H9 (cell line): ENCODE measurements at regions not wholly inside any gene's neighbourhood (a gene's known extent, or its start where the extent isn't known, plus 50 kb on each side); places are given as distances from the start of the nearest gene placed in this dataset.

Source experiments
- DNase-seq: peaks from one replicate; pipeline ENCODE4 v3.0.0-alpha.2; 2017
- H2AFZ ChIP-seq: one replicate; pipeline ENCODE4 v1.6.1; 2013; ENCODE audit warnings: mild to moderate bottlenecking, low read length, control low read depth, moderate library complexity
- H2AK5ac ChIP-seq: 2 replicates; pipeline ENCODE4 v1.6.1; 2013; ENCODE audit warnings: low read length, control low read depth, mixed read lengths; ENCODE audit not compliant: insufficient read length
- H2BK120ac ChIP-seq: one replicate; pipeline ENCODE4 v1.6.1; 2013; ENCODE audit warnings: low read depth, mild to moderate bottlenecking, low read length, control low read depth, inconsistent platforms; ENCODE audit not compliant: poor library complexity, severe bottlenecking
- H2BK12ac ChIP-seq: 2 replicates; pipeline ENCODE4 v1.6.1; 2013; ENCODE audit warnings: low read length, control low read depth, mixed read lengths, low read depth; ENCODE audit not compliant: insufficient read length
- H2BK15ac ChIP-seq: 2 replicates; pipeline ENCODE4 v1.6.1; 2013; ENCODE audit warnings: low read depth, low read length, control low read depth
- H2BK20ac ChIP-seq: one replicate; pipeline ENCODE4 v1.6.1; 2013; ENCODE audit warnings: low read depth, mild to moderate bottlenecking, low read length, control low read depth, inconsistent platforms; ENCODE audit not compliant: poor library complexity, severe bottlenecking
- H2BK5ac ChIP-seq: 2 replicates; pipeline ENCODE4 v1.6.1; 2013; ENCODE audit warnings: low read length, control low read depth, mixed read lengths; ENCODE audit not compliant: insufficient read length
- H3K14ac ChIP-seq: 2 replicates; pipeline ENCODE4 v1.6.1; 2013; ENCODE audit warnings: low read length, control low read depth; ENCODE audit not compliant: insufficient read depth
- H3K18ac ChIP-seq: 2 replicates; pipeline ENCODE4 v1.6.1; 2013; ENCODE audit warnings: low read depth, mild to moderate bottlenecking, mixed read lengths, low read length, control low read depth; ENCODE audit not compliant: insufficient read length
- H3K23ac ChIP-seq: 2 replicates; pipeline ENCODE4 v1.6.1; 2013; ENCODE audit warnings: low read length, control low read depth, mixed read lengths, low read depth; ENCODE audit not compliant: insufficient read length
- H3K23me2 ChIP-seq: 2 replicates; pipeline ENCODE4 v1.6.1; 2013; ENCODE audit warnings: low read depth, mild to moderate bottlenecking, mixed read lengths, low read length, control low read depth; ENCODE audit not compliant: insufficient read length, poor library complexity, severe bottlenecking
- H3K27ac ChIP-seq: 2 replicates; pipeline ENCODE4 v1.5.1; 2013; ENCODE audit warnings: low read length, control low read depth, mixed read lengths, low read depth; ENCODE audit not compliant: insufficient read length
- H3K27me3 ChIP-seq: 2 replicates; pipeline ENCODE4 v1.6.1; 2013; ENCODE audit warnings: low read length, control low read depth, inconsistent platforms; ENCODE audit not compliant: insufficient read depth
- H3K4ac ChIP-seq: 2 replicates; pipeline ENCODE4 v1.6.1; 2013; ENCODE audit warnings: low read depth, mild to moderate bottlenecking, control low read depth, inconsistent platforms, low read length, moderate library complexity
- H3K4me1 ChIP-seq: 2 replicates; pipeline ENCODE4 v1.6.1; 2013; ENCODE audit warnings: low read length, control low read depth, inconsistent platforms; ENCODE audit not compliant: insufficient read depth
- H3K4me2 ChIP-seq: 2 replicates; pipeline ENCODE4 v1.6.1; 2013; ENCODE audit warnings: low read length, control low read depth, mixed read lengths; ENCODE audit not compliant: insufficient read length, insufficient read depth
- H3K56ac ChIP-seq: 2 replicates; pipeline ENCODE4 v1.6.1; 2013; ENCODE audit warnings: low read depth, mild to moderate bottlenecking, mixed read lengths, low read length, control low read depth; ENCODE audit not compliant: insufficient read length
- H3K79me1 ChIP-seq: 2 replicates; pipeline ENCODE4 v1.6.1; 2013; ENCODE audit warnings: low read depth, mild to moderate bottlenecking, moderate library complexity, low read length, control low read depth, inconsistent platforms; ENCODE audit not compliant: insufficient read depth, poor library complexity, severe bottlenecking
- H3K79me2 ChIP-seq: 2 replicates; pipeline ENCODE4 v1.6.1; 2013; ENCODE audit warnings: low read length, control low read depth, inconsistent platforms; ENCODE audit not compliant: insufficient read depth
- H3K9ac ChIP-seq: 2 replicates; pipeline ENCODE4 v1.6.1; 2013; ENCODE audit warnings: low read length, control low read depth, mixed read lengths; ENCODE audit not compliant: insufficient read length; ENCODE audit errors: extremely low read depth
- H3K9me3 ChIP-seq: one replicate; pipeline ENCODE4 v1.6.1; 2013; ENCODE audit warnings: low read depth, low read length, inconsistent platforms; ENCODE audit not compliant: control insufficient read depth
- H3T11ph ChIP-seq: one replicate; pipeline ENCODE4 v1.6.1; 2013; ENCODE audit warnings: mild to moderate bottlenecking, low read length, control low read depth, inconsistent platforms
- H4K20me1 ChIP-seq: one replicate; pipeline ENCODE4 v1.6.1; 2013; ENCODE audit not compliant: control insufficient read depth, insufficient read length, insufficient read depth
- H4K5ac ChIP-seq: 2 replicates; pipeline ENCODE4 v1.6.1; 2013; ENCODE audit warnings: low read depth, mild to moderate bottlenecking, mixed read lengths, low read length, control low read depth; ENCODE audit not compliant: insufficient read length
- H4K8ac ChIP-seq: replicated peaks from 2 replicates; pipeline ENCODE4 v1.6.1; 2013; ENCODE audit warnings: low read length, control low read depth, mixed read lengths, low read depth; ENCODE audit not compliant: insufficient read length
- H4K91ac ChIP-seq: 2 replicates; pipeline ENCODE4 v1.6.1; 2013; ENCODE audit warnings: low read depth, mild to moderate bottlenecking, moderate library complexity, mixed read lengths, low read length, control low read depth; ENCODE audit not compliant: insufficient read length
- H3K27ac Mint-ChIP-seq, 3 experiments: 2 replicates in 2 of 3; 3 replicates in 1 of 3; pipeline ENCODE4 v1.8.0; 2020 to 2021; ENCODE audit warnings: mixed read lengths in 3 of 3, mild to moderate bottlenecking in 1 of 3, moderate library complexity in 1 of 3
- H3K27me3 Mint-ChIP-seq: 2 replicates; pipeline ENCODE4 v1.8.0; 2021; ENCODE audit warnings: low read depth, mild to moderate bottlenecking, moderate library complexity, mixed read lengths
- H3K36me3 Mint-ChIP-seq, 3 experiments: 2 replicates in 2 of 3; 3 replicates in 1 of 3; pipeline ENCODE4 v1.8.0; 2020 to 2021; ENCODE audit warnings: low read depth in 3 of 3, mixed read lengths in 3 of 3; ENCODE audit not compliant: insufficient read depth in 1 of 3
- H3K4me1 Mint-ChIP-seq, 2 experiments: 2 replicates each; pipeline ENCODE4 v1.8.0; 2020; ENCODE audit warnings: mixed read lengths in 2 of 2
- H3K4me3 Mint-ChIP-seq, 2 experiments: 2 replicates in 1 of 2; 3 replicates in 1 of 2; pipeline ENCODE4 v1.8.0; 2020 to 2021; ENCODE audit warnings: mild to moderate bottlenecking in 2 of 2, mixed read lengths in 2 of 2, moderate library complexity in 1 of 2
- H3K9me3 Mint-ChIP-seq, 2 experiments: 2 replicates in 1 of 2; 3 replicates in 1 of 2; pipeline ENCODE4 v1.8.0; 2020; ENCODE audit warnings: mild to moderate bottlenecking in 2 of 2, mixed read lengths in 2 of 2, moderate library complexity in 1 of 2
- CTCF ChIP-seq: fragments of 200-600 bp; sonication (generic); conservative IDR thresholded peaks from 3 replicates; pipeline ENCODE4 v1.8.0; 2021; ENCODE audit warnings: antibody characterized with exemption, mild to moderate bottlenecking
- WGBS: extraction: QIAGEN DNeasy Blood & Tissue Kit; methylation state at CpG from one replicate; pipeline ENCODE4 v1.1.7; 2013; ENCODE audit warnings: missing lambda C conversion rate, low lambda C conversion rate, mixed read lengths; ENCODE audit not compliant: insufficient read length; ENCODE audit errors: extremely low coverage; 5-methylcytosine and 5-hydroxymethylcytosine counted together

GRCh38 chrX:149259241-149259640 lies 245.9 kb downstream of the IDS start:
- Histone ChIP-seq H3K27me3 (no peaks in the 10 kb centered on the region), H2BK15ac (no peak overlapping the region), H3K4me1 (no peaks in the 10 kb centered on the region), H2BK12ac (no peak overlapping the region), H2BK20ac (no peak overlapping the region), H2BK120ac (no peak overlapping the region), H3K23me2 (no peaks in the 10 kb centered on the region), H3K9me3 (peaks cover 66% of the 10 kb centered on the region), H2AFZ (no peak overlapping the region), H4K20me1 (no peaks in the 10 kb centered on the region), H4K8ac (no peak overlapping the region), H3K56ac (no peak overlapping the region), H3K4me2 (no peak overlapping the region), H3K9ac (no peak overlapping the region), H3K79me2 (no peaks in the 10 kb centered on the region), H2BK5ac (no peak overlapping the region), H3T11ph (no peak overlapping the region), H3K23ac (no peak overlapping the region), H3K18ac (no peak overlapping the region), H4K91ac (no peak overlapping the region), H3K14ac (no peak overlapping the region), H3K4ac (no peak overlapping the region), H2AK5ac (no peak overlapping the region), H3K79me1 (no peaks in the 10 kb centered on the region), H4K5ac (no peak overlapping the region), H3K27ac (no peak overlapping the region)
- Mint-ChIP-seq H3K9me3 (peaks cover 62 to 64% of the 10 kb centered on the region in 2 experiments), H3K4me3 (no peak overlapping the region), H3K27ac (no peak overlapping the region), H3K36me3 (peaks cover 0 to 3% (median 3%) of the 10 kb centered on the region in 3 experiments; a peak in 1 of 7 replicates), H3K27me3 (peaks cover 2% of the 10 kb centered on the region; the same call in 1 of the 2 replicates), H3K4me1 (no peaks in the 10 kb centered on the region)
- DNase-seq = no peak
- TF ChIP-seq CTCF = no peak
- no CpG with 5 or more reads among the region's 2 CpGs for WGBS
